ENCODE measurements at regions not wholly inside any gene's neighbourhood (a gene's known extent, or its start where the extent isn't known, plus 50 kb on each side); places are given as distances from the start of the nearest gene placed in this dataset.
"Not testable (repeated sequence)": the region's sequence is repeated elsewhere in the genome, so short reads cannot be mapped to it uniquely, and the experiment has no call there.

DNA sequence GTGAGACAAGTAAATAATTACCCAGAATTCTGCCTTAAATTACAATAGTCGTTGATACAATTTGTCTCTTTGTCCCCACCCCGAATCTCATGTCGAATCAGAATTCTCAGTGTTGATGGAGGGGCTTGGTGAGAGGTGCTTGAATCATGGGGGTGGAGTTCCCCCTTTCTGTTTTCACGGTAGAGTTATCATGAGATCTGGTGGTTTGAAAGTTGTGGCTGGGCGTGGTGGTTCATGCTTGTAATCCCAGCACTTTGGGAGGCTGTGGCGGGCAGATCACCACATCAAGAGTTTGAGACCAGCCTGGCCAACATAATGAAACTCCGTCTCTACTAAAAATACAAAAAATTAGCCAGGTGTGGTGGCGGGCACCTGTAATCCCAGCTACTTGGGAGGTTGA is 75.0 kb upstream of the GNAQ start:
- not testable (repeated sequence) for H3K9me3 ChIP-seq (ENCODE audit: control insufficient read depth, low read length); H3K36me3 ChIP-seq (ENCODE audit: control insufficient read depth, insufficient read depth, low read length); H3K4me1 ChIP-seq (ENCODE audit: control insufficient read depth, insufficient read depth, low read length); H3K27ac ChIP-seq (ENCODE audit: insufficient read depth, low read depth, low read length, poor library complexity, severe bottlenecking); H3K27me3 ChIP-seq (ENCODE audit: control insufficient read depth, insufficient read depth, low read length, poor library complexity, severe bottlenecking); H3K4me3 ChIP-seq (ENCODE audit: insufficient read depth, low read depth, low read length)
- WGBS, 2 experiments, result 91 to 96% methylated on average over 8 of the region's 8 CpGs

DNA sequence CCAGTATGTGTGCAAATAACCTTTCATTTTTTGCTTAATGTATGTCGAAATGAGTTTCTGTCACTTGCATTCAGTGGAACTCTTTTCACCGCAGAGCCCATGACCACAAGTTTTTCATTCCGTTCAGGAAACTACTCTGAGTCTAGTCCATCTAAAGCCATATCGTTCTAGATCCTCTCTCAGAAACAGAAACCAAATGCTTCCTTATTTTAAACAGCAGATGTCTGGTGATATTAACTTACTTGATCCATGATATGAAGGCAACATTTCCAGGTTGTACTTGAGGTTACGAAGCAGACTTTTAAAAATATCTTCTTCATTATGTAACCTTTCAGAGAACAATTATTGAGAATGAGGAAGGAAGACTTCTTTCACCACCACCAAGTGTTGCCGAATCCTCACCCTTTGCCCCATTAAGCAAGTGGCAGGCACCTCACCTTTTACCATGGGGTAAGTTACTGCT is 72.4 kb upstream of the GNAQ start:
- Histone ChIP-seq H3K36me3 (ENCODE audit: control insufficient read depth, insufficient read depth, low read length) (no peaks in the 10 kb centered on the region), H3K4me1 (ENCODE audit: control insufficient read depth, insufficient read depth, low read length) (no peaks in the 10 kb centered on the region), H3K9me3 (ENCODE audit: control insufficient read depth, low read length) (no peaks in the 10 kb centered on the region), H3K4me3 (ENCODE audit: insufficient read depth, low read depth, low read length) (no peak overlapping the region), H3K27ac (ENCODE audit: insufficient read depth, low read depth, low read length, poor library complexity, severe bottlenecking) (no peak overlapping the region), H3K27me3 (ENCODE audit: control insufficient read depth, insufficient read depth, low read length, poor library complexity, severe bottlenecking) (no peaks in the 10 kb centered on the region)
- WGBS, 2 experiments, result 93 to 98% methylated on average over 4 to 6 of the region's 6 CpGs

DNA sequence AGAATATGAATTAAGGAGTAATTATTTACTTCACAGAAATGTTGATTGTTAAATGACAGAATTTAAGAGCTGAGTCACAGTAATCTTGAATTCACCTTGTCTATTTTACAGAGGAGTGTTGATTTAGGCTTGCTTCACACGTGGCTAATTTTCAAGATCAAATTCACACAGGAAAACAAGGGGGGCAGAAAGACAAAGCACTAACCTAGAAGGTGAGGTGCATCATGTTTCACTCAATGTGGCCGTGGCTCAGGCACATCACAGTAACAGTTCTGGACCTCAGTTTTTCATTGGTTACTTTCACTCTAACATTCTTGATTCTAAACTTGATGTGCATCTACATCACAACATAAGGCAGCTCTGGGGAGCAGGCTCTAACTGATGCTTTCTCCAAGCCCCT is 69.6 kb upstream of the GNAQ start:
- no peaks in the 10 kb centered on the region for H3K27me3 ChIP-seq (ENCODE audit: control insufficient read depth, insufficient read depth, low read length, poor library complexity, severe bottlenecking)
- no peaks in the 10 kb centered on the region for H3K36me3 ChIP-seq (ENCODE audit: control insufficient read depth, insufficient read depth, low read length)
- H3K4me3 ChIP-seq (ENCODE audit: insufficient read depth, low read depth, low read length), result no peak overlapping the region
- no peaks in the 10 kb centered on the region for H3K9me3 ChIP-seq (ENCODE audit: control insufficient read depth, low read length)
- no peak overlapping the region for H3K27ac ChIP-seq (ENCODE audit: insufficient read depth, low read depth, low read length, poor library complexity, severe bottlenecking)
- WGBS, 2 experiments, result 79 to 83% methylated on average over 2 of the region's 2 CpGs
- peaks cover 2% of the 10 kb centered on the region for H3K4me1 ChIP-seq (ENCODE audit: control insufficient read depth, insufficient read depth, low read length)

DNA sequence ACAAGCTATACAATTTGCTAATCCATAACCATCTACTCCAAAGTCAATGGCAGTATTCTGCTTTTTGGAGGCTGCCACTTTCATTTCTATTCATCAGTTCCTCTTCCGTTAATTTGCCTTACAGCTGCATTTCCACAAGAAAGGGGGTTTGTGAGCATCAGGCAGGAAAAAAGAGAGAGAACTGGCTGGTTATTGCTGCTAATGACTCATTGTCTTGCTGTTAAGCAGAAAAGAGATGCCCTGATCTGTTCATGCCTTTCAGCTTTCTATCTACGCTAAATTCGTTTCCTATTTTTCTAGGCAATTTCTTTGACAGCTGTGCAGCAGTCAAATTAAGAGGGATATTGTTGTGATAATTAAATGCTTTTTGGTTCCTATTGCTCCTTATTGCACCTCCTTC is 65.9 kb upstream of the GNAQ start:
- Histone ChIP-seq H3K4me1 (ENCODE audit: control insufficient read depth, insufficient read depth, low read length) (peaks cover 2% of the 10 kb centered on the region), H3K27me3 (ENCODE audit: control insufficient read depth, insufficient read depth, low read length, poor library complexity, severe bottlenecking) (no peaks in the 10 kb centered on the region), H3K27ac (ENCODE audit: insufficient read depth, low read depth, low read length, poor library complexity, severe bottlenecking) (no peak overlapping the region), H3K4me3 (ENCODE audit: insufficient read depth, low read depth, low read length) (no peak overlapping the region), H3K36me3 (ENCODE audit: control insufficient read depth, insufficient read depth, low read length) (no peaks in the 10 kb centered on the region), H3K9me3 (ENCODE audit: control insufficient read depth, low read length) (no peaks in the 10 kb centered on the region)
- WGBS, 2 experiments, result 57% methylated on average over 3 of the region's 3 CpGs

DNA sequence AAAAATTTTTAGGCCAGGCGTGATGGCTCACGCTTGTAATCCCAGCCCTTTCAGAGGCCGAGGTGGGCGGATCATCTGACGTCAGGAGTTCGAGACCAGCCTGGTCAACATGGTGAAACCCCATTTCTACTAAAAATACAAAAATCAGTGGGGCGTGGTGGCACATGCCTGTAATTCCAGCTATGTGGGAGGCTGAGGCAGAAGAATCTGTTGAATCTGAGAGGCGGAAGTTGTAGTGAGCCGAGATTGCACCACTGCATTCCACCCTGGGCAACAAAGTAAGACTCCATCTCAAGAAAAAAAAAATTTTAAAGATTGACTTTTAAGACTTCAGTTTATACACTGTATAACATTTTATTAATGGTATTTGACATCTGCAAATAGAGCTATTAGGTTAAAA is 60.1 kb upstream of the GNAQ start:
- no peaks in the 10 kb centered on the region for H3K4me1 ChIP-seq (ENCODE audit: control insufficient read depth, insufficient read depth, low read length)
- no peak overlapping the region for H3K4me3 ChIP-seq (ENCODE audit: insufficient read depth, low read depth, low read length)
- H3K27ac ChIP-seq (ENCODE audit: insufficient read depth, low read depth, low read length, poor library complexity, severe bottlenecking), result no peak overlapping the region
- no peaks in the 10 kb centered on the region for H3K9me3 ChIP-seq (ENCODE audit: control insufficient read depth, low read length)
- H3K27me3 ChIP-seq (ENCODE audit: control insufficient read depth, insufficient read depth, low read length, poor library complexity, severe bottlenecking), result no peaks in the 10 kb centered on the region
- H3K36me3 ChIP-seq (ENCODE audit: control insufficient read depth, insufficient read depth, low read length), result no peaks in the 10 kb centered on the region
- 93 to 95% methylated on average over 8 to 9 of the region's 9 CpGs for WGBS, 2 experiments

DNA sequence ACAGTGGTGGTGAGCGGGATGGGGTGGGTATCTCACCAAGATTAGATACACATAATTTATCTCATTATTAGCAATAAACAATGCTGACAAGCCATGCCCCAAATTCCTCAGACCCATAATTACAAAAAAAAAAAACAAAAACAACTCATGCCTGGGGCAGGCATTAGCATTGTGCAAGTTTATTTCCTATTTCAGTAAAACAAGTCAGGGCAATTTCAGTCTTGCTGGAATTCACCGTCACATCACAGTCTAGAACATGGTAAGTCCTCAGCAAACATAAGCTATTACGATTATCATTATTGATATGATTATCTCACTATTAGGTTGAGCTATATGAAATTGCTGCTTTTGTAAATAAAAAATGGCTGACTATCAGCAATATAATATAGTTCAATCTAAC is 57.5 kb upstream of the GNAQ start:
- no peaks in the 10 kb centered on the region for H3K27me3 ChIP-seq (ENCODE audit: control insufficient read depth, insufficient read depth, low read length, poor library complexity, severe bottlenecking)
- no peak overlapping the region for H3K27ac ChIP-seq (ENCODE audit: insufficient read depth, low read depth, low read length, poor library complexity, severe bottlenecking)
- no peaks in the 10 kb centered on the region for H3K36me3 ChIP-seq (ENCODE audit: control insufficient read depth, insufficient read depth, low read length)
- no peak overlapping the region for H3K4me3 ChIP-seq (ENCODE audit: insufficient read depth, low read depth, low read length)
- 81 to 100% methylated on average over 1 to 3 of the region's 3 CpGs for WGBS, 2 experiments
- H3K9me3 ChIP-seq (ENCODE audit: control insufficient read depth, low read length), result no peaks in the 10 kb centered on the region
- no peaks in the 10 kb centered on the region for H3K4me1 ChIP-seq (ENCODE audit: control insufficient read depth, insufficient read depth, low read length)

DNA sequence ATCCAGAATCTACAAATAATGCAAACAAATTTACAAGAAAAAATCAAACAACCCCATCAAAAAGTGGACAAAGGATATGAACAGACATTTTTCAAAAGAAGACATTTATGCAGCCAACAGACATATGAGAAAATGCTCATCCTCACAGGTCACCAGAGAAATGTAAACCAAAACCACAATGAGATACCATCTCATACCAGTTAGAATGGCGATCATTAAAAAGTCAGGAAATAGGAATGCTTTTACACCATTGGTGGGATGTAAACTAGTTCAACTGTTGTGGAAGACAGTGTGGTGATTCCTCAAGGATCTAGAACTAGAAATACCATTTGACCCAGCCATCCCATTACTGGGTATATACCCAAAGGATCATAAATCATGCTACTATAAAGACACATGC is 56.6 kb upstream of the GNAQ start:
- not testable (repeated sequence) for H3K27me3 ChIP-seq (ENCODE audit: control insufficient read depth, insufficient read depth, low read length, poor library complexity, severe bottlenecking); H3K36me3 ChIP-seq (ENCODE audit: control insufficient read depth, insufficient read depth, low read length); H3K27ac ChIP-seq (ENCODE audit: insufficient read depth, low read depth, low read length, poor library complexity, severe bottlenecking); H3K4me3 ChIP-seq (ENCODE audit: insufficient read depth, low read depth, low read length); H3K9me3 ChIP-seq (ENCODE audit: control insufficient read depth, low read length); H3K4me1 ChIP-seq (ENCODE audit: control insufficient read depth, insufficient read depth, low read length)
- WGBS, 2 experiments, result 92 to 93% methylated on average over 1 of the region's 1 CpG

Data from ectodermal cell (in vitro differentiated cells).